Neural progenitor cell (in vitro differentiated cells): ENCODE measurements at regions not wholly inside any gene's neighbourhood (a gene's known extent, or its start where the extent isn't known, plus 50 kb on each side); places are given as distances from the start of the nearest gene placed in this dataset.

Experiments used
- CTCF ChIP-seq: fragments of 200-600 bp; sonication (generic); IDR thresholded peaks from 2 replicates; pipeline ENCODE4 v1.5.1; 2017; ENCODE audit warnings: antibody characterized with exemption, mild to moderate bottlenecking
- EZH2phosphoT487 ChIP-seq: fragments of 200-600 bp; sonication (generic); IDR thresholded peaks from 2 replicates; pipeline ENCODE4 v1.6.1; 2017; ENCODE audit warnings: antibody characterized with exemption

GRCh38 chr17:34730816-34731215 is 151.4 kb downstream of the TMEM132E start:
- TF ChIP-seq CTCF (no peak), EZH2phosphoT487 (no peak)
